SK-N-SH (cell line): ENCODE measurements at regions not wholly inside any gene's neighbourhood (a gene's known extent, or its start where the extent isn't known, plus 50 kb on each side); places are given as distances from the start of the nearest gene placed in this dataset.
"Not testable (repeated sequence)": the region's sequence is repeated elsewhere in the genome, so short reads cannot be mapped to it uniquely, and the experiment has no call there.

ENCODE experiments used
- CTCF ChIA-PET: fragments of 300-600, 350-600 bp; formaldehyde crosslinking; extraction: SDS; loops from one replicate; lab custom pipeline; 2021; lab: Yijun Ruan, JAX
- POLR2A ChIA-PET: fragments of 350-600 bp; sonication (Branson Sonifier 250); formaldehyde crosslinking; extraction: SDS; loops from one replicate; lab custom pipeline; 2020; ENCODE audit warnings: antibody characterized with exemption, inconsistent platforms; lab: Yijun Ruan, JAX
- DNase-seq: peaks from one replicate; pipeline ENCODE4 v3.0.0; 2012
- H2AFZ ChIP-seq: fragments of 200-600 bp; sonication (generic); 2 replicates; pipeline ENCODE4 v1.8.1; 2016; ENCODE audit warnings: antibody characterized with exemption, mild to moderate bottlenecking, low read depth
- H3F3A ChIP-seq: fragments of 200-600 bp; sonication (generic); replicated peaks from 2 replicates; pipeline ENCODE3; 2016; ENCODE audit warnings: antibody characterized with exemption, mild to moderate bottlenecking; ENCODE audit not compliant: insufficient read depth
- H3K27ac ChIP-seq, 2 experiments: fragments of 200-500 bp in 1 of 2; fragments of 200-600 bp in 1 of 2; sonication (Bioruptor generic) in 1 of 2; sonication (generic), shearing (Covaris generic) in 1 of 2; 2 replicates each; pipeline versions ENCODE4 v1.5.1 to v1.6.1; 2014 to 2016; ENCODE audit warnings: low read depth in 2 of 2, inconsistent platforms in 1 of 2, low read length in 1 of 2, mild to moderate bottlenecking in 1 of 2, mixed read lengths in 1 of 2
- H3K27me3 ChIP-seq: fragments of 200-600 bp; sonication (generic), shearing (Covaris generic); 2 replicates; pipeline ENCODE4 v1.6.1; 2016; ENCODE audit warnings: mixed run types; ENCODE audit not compliant: insufficient read depth
- H3K36me3 ChIP-seq, 2 experiments: fragments of 200-500 bp in 1 of 2; fragments of 200-600 bp in 1 of 2; sonication (Bioruptor generic) in 1 of 2; sonication (generic) in 1 of 2; replicated peaks in 1 of 2; 2 replicates each; pipeline versions ENCODE3 to v1.5.1; 2014 to 2016; ENCODE audit warnings: low read length in 1 of 2, mild to moderate bottlenecking in 1 of 2; ENCODE audit not compliant: insufficient read depth in 2 of 2, control insufficient read depth in 1 of 2
- H3K4me1 ChIP-seq, 2 experiments: fragments of 200-500 bp in 1 of 2; fragments of 200-600 bp in 1 of 2; sonication (Bioruptor generic) in 1 of 2; sonication (generic), shearing (Covaris generic) in 1 of 2; 2 replicates each; pipeline versions ENCODE4 v1.5.1 to v1.6.1; 2014 to 2016; ENCODE audit warnings: low read depth in 1 of 2, low read length in 1 of 2, mixed run types in 1 of 2; ENCODE audit not compliant: insufficient read depth in 2 of 2, control insufficient read depth in 1 of 2
- H3K4me2 ChIP-seq: fragments of 200-600 bp; sonication (generic), shearing (Covaris generic); 2 replicates; pipeline ENCODE4 v1.6.1; 2017; ENCODE audit warnings: mixed run types
- H3K4me3 ChIP-seq, 2 experiments: fragments of 200-500 bp in 1 of 2; fragments of 200-600 bp in 1 of 2; sonication (Bioruptor generic) in 1 of 2; sonication (generic), shearing (Covaris generic) in 1 of 2; 2 replicates each; pipeline versions ENCODE4 v1.5.1 to v1.8.1; 2014 to 2016; ENCODE audit warnings: low read depth in 2 of 2, inconsistent platforms in 1 of 2, low read length in 1 of 2, mild to moderate bottlenecking in 1 of 2, mixed read lengths in 1 of 2, moderate library complexity in 1 of 2
- H3K79me2 ChIP-seq: fragments of 200-600 bp; sonication (generic); 2 replicates; pipeline ENCODE4 v1.8.1; 2017; ENCODE audit warnings: mild to moderate bottlenecking; ENCODE audit not compliant: insufficient read depth
- H3K9ac ChIP-seq: fragments of 200-600 bp; sonication (generic); 2 replicates; pipeline ENCODE4 v1.6.1; 2017; ENCODE audit warnings: mixed run types
- H3K9me2 ChIP-seq: fragments of 200-600 bp; sonication (generic); 2 replicates; pipeline ENCODE4 v1.6.1; 2017; ENCODE audit warnings: mixed run types
- H3K9me3 ChIP-seq: fragments of 200-600 bp; sonication (generic); 2 replicates; pipeline ENCODE4 v1.6.1; 2017; ENCODE audit warnings: mixed run types, mild to moderate bottlenecking, moderate library complexity
- H4K20me1 ChIP-seq: fragments of 200-600 bp; sonication (generic); 2 replicates; pipeline ENCODE4 v1.6.1; 2017; ENCODE audit warnings: mild to moderate bottlenecking, mixed run types; ENCODE audit not compliant: insufficient read depth
- CHD2 ChIP-seq: fragments of 150-350 bp; IDR thresholded peaks from 2 replicates; pipeline ENCODE4 v1.6.1; 2018; ENCODE audit warnings: low read length; ENCODE audit not compliant: partially characterized antibody
- CTCF ChIP-seq: fragments of 200-600 bp; sonication (generic); IDR thresholded peaks from 2 replicates; pipeline ENCODE4 v1.6.1; 2017; ENCODE audit warnings: antibody characterized with exemption, mild to moderate bottlenecking, moderate library complexity
- ELF1 ChIP-seq: IDR thresholded peaks from 2 replicates; pipeline ENCODE4 v1.4.0; 2012
- EZH2phosphoT487 ChIP-seq: fragments of 200-600 bp; sonication (generic); IDR thresholded peaks from 2 replicates; pipeline ENCODE4 v1.6.1; 2017; ENCODE audit warnings: low read depth, mixed run types, mild to moderate bottlenecking, antibody characterized with exemption, moderate library complexity, borderline replicate concordance
- FOXM1 ChIP-seq: IDR thresholded peaks from 2 replicates; pipeline ENCODE4 v1.4.0; 2012; ENCODE audit warnings: low read depth, mild to moderate bottlenecking
- GATA2 ChIP-seq: sonication (generic); formaldehyde crosslinking; IDR thresholded peaks from 2 replicates; pipeline ENCODE4 v1.5.0; 2020; ENCODE audit warnings: mild to moderate bottlenecking, missing genetic modification reagents
- JUND ChIP-seq: IDR thresholded peaks from 2 replicates; pipeline ENCODE4 v1.4.0; 2012
- MEF2A ChIP-seq: IDR thresholded peaks from 2 replicates; pipeline ENCODE4 v1.4.0; 2012; ENCODE audit warnings: low read depth, borderline replicate concordance
- MXI1 ChIP-seq: IDR thresholded peaks from 2 replicates; pipeline ENCODE4 v1.6.1; 2012; ENCODE audit warnings: mild to moderate bottlenecking, low read depth, low read length, improper control_type of control experiment
- NFIC ChIP-seq: IDR thresholded peaks from 2 replicates; pipeline ENCODE4 v1.4.0; 2012; ENCODE audit warnings: borderline replicate concordance
- POLR2AphosphoS5 ChIP-seq: IDR thresholded peaks from 2 replicates; pipeline ENCODE4 v1.6.1; 2012; ENCODE audit warnings: low read depth, low read length
- REST ChIP-seq: IDR thresholded peaks from 2 replicates; pipeline ENCODE4 v1.6.1; 2012; ENCODE audit warnings: mild to moderate bottlenecking, low read depth, low read length, moderate library complexity
- RFX5 ChIP-seq: IDR thresholded peaks from 2 replicates; pipeline ENCODE4 v1.6.1; 2012; ENCODE audit warnings: mild to moderate bottlenecking, improper control_type of control experiment, low read length
- SMC3 ChIP-seq: IDR thresholded peaks from 2 replicates; pipeline ENCODE4 v1.6.1; 2012; ENCODE audit warnings: low read depth, low read length, improper control_type of control experiment
- TAF1 ChIP-seq: IDR thresholded peaks from 2 replicates; pipeline ENCODE4 v1.6.1; 2012; ENCODE audit warnings: low read depth, mild to moderate bottlenecking, low read length, moderate library complexity, borderline replicate concordance
- TCF12 ChIP-seq: IDR thresholded peaks from 2 replicates; pipeline ENCODE4 v1.4.0; 2012
- USF1 ChIP-seq: IDR thresholded peaks from 2 replicates; pipeline ENCODE4 v1.4.0; 2012; ENCODE audit warnings: low read depth, borderline replicate concordance
- USF2 ChIP-seq: fragments of 150-350 bp; IDR thresholded peaks from 2 replicates; pipeline ENCODE4 v1.6.1; 2017; ENCODE audit warnings: antibody characterized with exemption, low read length, low read depth, borderline replicate concordance
- YY1 ChIP-seq: IDR thresholded peaks from 2 replicates; pipeline ENCODE4 v1.4.0; 2012; ENCODE audit warnings: low read depth, mild to moderate bottlenecking
- WGBS: methylation state at CpG from one replicate; pipeline ENCODE4 v1.1.6; 2017; ENCODE audit warnings: low lambda C conversion rate; 5-methylcytosine and 5-hydroxymethylcytosine counted together

GRCh38 chr11:33434294-33434693, 177.1 kb downstream of the HIPK3 start:
- TF ChIP-seq MEF2A (no peak), SMC3 (no peak), EZH2phosphoT487 (no peak), CHD2 (no peak), ELF1 (no peak), USF2 (no peak), TCF12 (no peak), REST (no peak), MXI1 (no peak), NFIC (no peak), TAF1 (no peak), GATA2 (no peak), YY1 (no peak), CTCF (no peak), JUND (no peak), RFX5 (no peak), POLR2AphosphoS5 (no peak), USF1 (no peak), FOXM1 (no peak)
- TF ChIP-seq, all 33 proteins: peak for 0
- Histone ChIP-seq H3K9me2 (no peaks in the 10 kb centered on the region), H3K9ac (no peak overlapping the region), H3K4me1 (no peaks in the 10 kb centered on the region), H2AFZ (no peak overlapping the region), H3F3A (peaks cover 16% of the 10 kb centered on the region), H3K4me2 (no peak overlapping the region), H3K36me3 (peaks cover 0 to 14% of the 10 kb centered on the region in 2 experiments), H3K79me2 (peaks cover 94% of the 10 kb centered on the region), H3K9me3 (no peaks in the 10 kb centered on the region; the same call in 1 of the 2 replicates), H3K27ac (no peak overlapping the region), H3K27me3 (no peaks in the 10 kb centered on the region), H4K20me1 (peaks cover 19% of the 10 kb centered on the region), H3K4me3 (no peak overlapping the region)
- ChIA-PET CTCF (no interaction called here), POLR2A (no interaction called here)
- no peak for DNase-seq
- 71% methylated on average over 1 of the region's 1 CpG for WGBS

GRCh38 chr11:33428435-33428834, 171.3 kb downstream of the HIPK3 start:
- H3K27ac ChIP-seq, H3K27me3 ChIP-seq, CTCF ChIA-PET, H3K4me1 ChIP-seq, DNase-seq, POLR2A ChIA-PET, H3K9ac ChIP-seq, H3K4me2 ChIP-seq, H3K4me3 ChIP-seq, H3K9me3 ChIP-seq, H2AFZ ChIP-seq, H3K9me2 ChIP-seq: not testable (repeated sequence)
- H3K79me2 ChIP-seq: peaks cover 98% of the 10 kb centered on the region
- 87% methylated on average over 7 of the region's 7 CpGs for WGBS
- H4K20me1 ChIP-seq: peaks cover 57% of the 10 kb centered on the region
- H3F3A ChIP-seq: peaks cover 20% of the 10 kb centered on the region
- peaks cover 0 to 14% of the 10 kb centered on the region in 2 experiments for H3K36me3 ChIP-seq
